UCSD-AML1 (cell line): ENCODE measurements at regions not wholly inside any gene's neighbourhood (a gene's known extent, or its start where the extent isn't known, plus 50 kb on each side); places are given as distances from the start of the nearest gene placed in this dataset.
"Not testable (repeated sequence)": the region's sequence is repeated elsewhere in the genome, so short reads cannot be mapped to it uniquely, and the experiment has no call there.

ENCODE experiments used
- DNase-seq: peaks from one replicate; lab custom pipeline; 2025; ENCODE audit not compliant: unreplicated experiment; lab: John Stamatoyannopoulos, UW

GRCh38 chr2:67895227-67895941 is 167.4 kb downstream of the C1D start:
- DNase-seq, result no peak

- no peak for DNase-seq
Observed at GRCh38 chr2:67896076-67896475, 166.7 kb downstream of the C1D start.

GRCh38 chr2:67896476-67896875 is 166.3 kb downstream of the C1D start:
- DNase-seq, result no peak

GRCh38 chr2:67898595-67898994 is 164.2 kb downstream of the C1D start:
- DNase-seq, result no peak

GRCh38 chr2:67899187-67899586 is 163.6 kb downstream of the C1D start:
- DNase-seq, result no peak

- DNase-seq, result no peak
Observed at GRCh38 chr2:67900826-67901225, 162.0 kb downstream of the C1D start.

GRCh38 chr2:67904566-67904965 is 158.2 kb downstream of the C1D start:
- no peak for DNase-seq

GRCh38 chr2:67904966-67905365 is 157.8 kb downstream of the C1D start:
- DNase-seq, result no peak

GRCh38 chr2:67906547-67906946 is 156.3 kb downstream of the C1D start:
- DNase-seq, result not testable (repeated sequence)

GRCh38 chr2:67917332-67918054 is 145.3 kb downstream of the C1D start:
- DNase-seq, result no peak

GRCh38 chr2:67918471-67918870 is 144.3 kb downstream of the C1D start:
- no peak for DNase-seq

- no peak for DNase-seq
Observed at GRCh38 chr2:67919490-67919889, 143.3 kb downstream of the C1D start.

GRCh38 chr2:67922080-67922785 is 140.6 kb downstream of the C1D start:
- no peak for DNase-seq

GRCh38 chr2:67923696-67924095 is 139.1 kb downstream of the C1D start:
- DNase-seq, result no peak

GRCh38 chr2:67927501-67927900 is 135.3 kb downstream of the C1D start:
- DNase-seq, result no peak

GRCh38 chr2:67930156-67930555 is 132.6 kb downstream of the C1D start:
- DNase-seq, result no peak

- DNase-seq, result no peak
Observed at GRCh38 chr2:67936969-67937368, 125.8 kb downstream of the C1D start.

- no peak for DNase-seq
Observed at GRCh38 chr2:67938053-67938452, 124.8 kb downstream of the C1D start.

GRCh38 chr2:67945056-67945455 is 117.7 kb downstream of the C1D start:
- DNase-seq, result no peak

GRCh38 chr2:67945940-67946339 is 116.9 kb downstream of the C1D start:
- DNase-seq, result no peak

GRCh38 chr2:67948057-67948456 is 114.7 kb downstream of the C1D start:
- no peak for DNase-seq

- DNase-seq, result no peak
Observed at GRCh38 chr2:67948506-67948905, 114.3 kb downstream of the C1D start.
